HL-60/S4 (cell line): ENCODE measurements at regions not wholly inside any gene's neighbourhood (a gene's known extent, or its start where the extent isn't known, plus 50 kb on each side); places are given as distances from the start of the nearest gene placed in this dataset.

Experiments
- in situ Hi-C: fragments of 300-500 bp; cut with MboI; formaldehyde crosslinking; loops from 2 replicates; pipeline ENCODE4 v1.14.3; 2022; ENCODE audit warnings: low sequenced_read_pairs

DNA sequence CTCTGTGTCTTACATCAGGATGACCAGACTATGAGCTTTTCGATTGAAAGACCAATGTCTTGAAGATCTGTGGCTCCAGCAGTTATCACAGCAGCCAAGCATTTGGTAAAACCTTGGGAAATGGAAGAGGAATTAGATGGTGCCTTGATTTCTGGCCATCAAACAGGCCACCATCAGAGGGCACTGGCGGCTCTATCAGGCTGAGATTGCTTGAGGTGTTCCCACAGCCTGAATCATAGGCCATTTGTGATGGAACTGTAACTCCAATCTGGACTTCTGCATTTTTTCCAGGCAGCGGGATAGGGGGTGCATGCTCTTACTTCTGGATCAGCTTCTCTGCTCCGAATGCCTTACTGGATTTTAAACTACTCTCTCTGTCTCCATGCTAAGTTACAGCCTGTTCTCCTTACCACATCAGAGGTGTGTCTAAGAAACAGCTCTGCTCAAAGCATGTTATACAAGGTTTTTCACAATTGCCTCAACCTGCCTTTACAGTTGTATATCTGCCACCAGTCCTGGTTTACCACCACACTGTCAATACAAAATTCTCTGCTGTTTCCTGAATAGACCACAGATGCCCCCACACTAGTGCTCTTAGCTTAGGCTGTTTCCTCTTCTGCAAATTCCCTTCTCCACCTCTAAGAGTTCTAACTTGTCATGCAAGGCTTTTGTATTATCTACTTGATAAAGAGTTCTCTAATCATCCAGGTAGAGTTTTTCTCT is 180.9 kb downstream of the PTGER3 start:
- in situ Hi-C loops = no loop called here

DNA sequence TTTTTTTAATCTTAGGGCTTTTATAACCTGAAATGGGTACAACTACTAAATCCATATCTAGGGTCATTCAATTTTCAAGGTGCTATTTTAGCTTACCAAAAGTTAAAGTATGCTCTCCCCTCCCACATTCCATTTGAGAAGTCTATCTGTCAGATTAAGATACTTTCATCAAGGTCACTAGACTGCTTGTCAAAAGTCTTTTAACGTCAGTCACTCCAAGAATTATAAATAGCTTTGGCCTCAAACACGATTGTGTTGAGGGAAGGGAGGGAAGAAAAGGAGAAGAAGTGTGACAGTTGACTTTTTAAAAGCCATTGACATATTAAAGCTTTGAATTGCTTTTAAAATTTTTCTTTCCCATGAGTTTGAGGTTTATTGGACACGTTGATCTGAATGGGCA is 175.8 kb downstream of the PTGER3 start:
- in situ Hi-C loops = no loop called here

GRCh38 chr1:70874063-70874462 is 173.6 kb downstream of the PTGER3 start:
- in situ Hi-C loops = no loop called here

- in situ Hi-C loops = no loop called here
Measured at GRCh38 chr1:70874818-70875217, 172.8 kb downstream of the PTGER3 start.

GRCh38 chr1:70877343-70877742 is 170.3 kb downstream of the PTGER3 start:
- in situ Hi-C loops = no loop called here

- in situ Hi-C loops = no loop called here
Measured at GRCh38 chr1:70887936-70888335, 159.7 kb downstream of the PTGER3 start.

DNA sequence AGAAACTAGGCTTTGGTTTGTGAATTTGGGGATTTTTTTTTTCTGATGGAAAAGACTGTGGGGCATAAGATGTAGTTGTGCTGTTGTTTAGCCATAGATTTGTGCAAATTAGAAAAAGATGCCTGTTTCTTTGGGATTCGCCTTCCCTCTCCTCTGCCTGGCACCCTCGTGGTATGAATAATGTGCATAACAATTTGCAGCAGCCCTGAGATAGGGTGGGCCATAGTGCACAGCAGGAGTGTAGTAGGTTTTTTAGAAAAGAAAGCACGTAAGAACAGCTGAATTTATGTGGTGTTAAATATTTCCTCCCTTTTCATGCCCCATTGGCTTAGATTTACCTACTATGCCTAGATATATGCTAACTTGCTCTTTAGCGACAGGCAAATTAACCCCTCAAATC is 158.9 kb downstream of the PTGER3 start:
- in situ Hi-C loops = no loop called here

GRCh38 chr1:70890408-70890807 is 157.2 kb downstream of the PTGER3 start:
- in situ Hi-C loops = no loop called here

GRCh38 chr1:70891051-70891843 is 156.4 kb downstream of the PTGER3 start:
- in situ Hi-C loops = no loop called here

- in situ Hi-C loops = no loop called here
Measured at GRCh38 chr1:70892140-70892539, 155.5 kb downstream of the PTGER3 start.

DNA sequence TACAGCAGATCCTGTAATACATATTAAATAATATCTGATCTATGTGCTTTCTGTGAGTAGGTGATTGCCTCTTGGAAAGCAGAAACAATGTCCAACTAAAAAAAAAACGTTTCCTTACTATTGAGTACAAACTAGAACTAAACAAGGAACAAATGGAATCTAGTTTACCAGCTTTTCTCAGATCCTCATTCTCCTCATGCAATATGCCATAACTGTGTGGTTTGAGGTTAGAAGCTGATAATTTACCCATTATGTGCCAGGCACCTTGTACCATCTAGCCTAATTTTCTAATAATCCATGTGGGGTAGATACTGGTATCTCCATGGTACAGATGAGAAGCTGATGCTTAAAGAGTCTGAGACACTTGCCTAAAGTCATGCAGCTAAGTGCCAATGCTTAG is 154.7 kb downstream of the PTGER3 start:
- in situ Hi-C loops = no loop called here

DNA sequence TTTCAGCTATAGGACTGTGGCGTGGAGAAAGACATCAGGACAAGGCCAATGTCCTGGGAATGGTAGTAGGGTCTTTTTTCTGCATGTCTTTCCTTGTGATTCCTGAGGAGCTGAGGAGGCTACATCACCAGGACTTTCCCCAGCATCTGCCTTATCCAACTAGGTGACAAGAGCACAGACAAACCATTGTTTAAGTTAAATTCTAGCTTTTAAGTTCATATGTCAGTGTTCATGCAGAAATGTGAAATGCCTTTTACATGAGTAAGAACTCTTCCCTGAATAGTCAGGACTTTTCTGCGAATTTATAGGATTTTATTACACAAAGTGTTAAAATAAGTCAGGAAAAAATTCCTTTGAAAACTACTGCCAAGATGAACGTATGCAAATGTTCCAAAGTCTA is 154.2 kb downstream of the PTGER3 start:
- in situ Hi-C loops = no loop called here

DNA sequence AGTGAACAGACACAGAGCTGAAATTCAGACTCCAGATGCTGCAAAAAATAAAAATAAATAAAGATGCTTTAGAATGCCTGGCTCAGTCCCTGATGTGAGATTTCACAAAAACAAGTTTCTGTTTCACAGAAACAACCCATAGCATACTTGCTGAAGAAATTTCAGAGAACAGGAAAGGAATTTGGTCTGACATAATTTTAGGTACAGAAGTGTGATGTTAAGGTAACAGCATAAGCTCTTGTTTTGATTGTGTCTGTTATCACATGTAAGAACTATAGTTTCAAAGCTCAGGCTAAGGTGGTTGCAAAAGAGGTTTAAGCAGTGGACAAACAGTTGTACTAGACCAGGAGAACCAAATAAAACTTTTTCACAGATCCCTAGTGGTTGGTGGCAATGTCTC is 152.1 kb downstream of the PTGER3 start:
- in situ Hi-C loops = no loop called here

DNA sequence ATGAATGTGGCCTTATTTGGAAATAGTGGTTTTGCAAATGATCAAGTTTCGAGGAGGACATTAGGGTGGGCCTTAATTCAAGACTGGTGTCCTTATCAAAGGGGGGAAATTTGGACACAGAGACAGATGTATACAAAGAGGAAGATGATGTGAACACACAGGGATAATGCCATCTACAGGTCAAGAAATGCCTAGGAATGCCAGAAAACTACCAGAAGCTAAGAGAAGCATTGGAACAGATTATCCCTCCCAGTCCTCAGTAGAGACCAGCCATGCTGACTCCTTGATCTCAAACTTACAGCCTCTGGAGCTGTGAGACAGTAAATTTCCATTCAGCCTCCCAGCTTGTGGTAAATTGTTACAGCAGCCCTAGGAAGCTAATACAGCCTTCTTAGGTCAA is 151.4 kb downstream of the PTGER3 start:
- in situ Hi-C loops = no loop called here

- in situ Hi-C loops = no loop called here
Measured at GRCh38 chr1:70897273-70897672, 150.3 kb downstream of the PTGER3 start.

GRCh38 chr1:70899735-70900134 is 147.9 kb downstream of the PTGER3 start:
- in situ Hi-C loops = no loop called here

DNA sequence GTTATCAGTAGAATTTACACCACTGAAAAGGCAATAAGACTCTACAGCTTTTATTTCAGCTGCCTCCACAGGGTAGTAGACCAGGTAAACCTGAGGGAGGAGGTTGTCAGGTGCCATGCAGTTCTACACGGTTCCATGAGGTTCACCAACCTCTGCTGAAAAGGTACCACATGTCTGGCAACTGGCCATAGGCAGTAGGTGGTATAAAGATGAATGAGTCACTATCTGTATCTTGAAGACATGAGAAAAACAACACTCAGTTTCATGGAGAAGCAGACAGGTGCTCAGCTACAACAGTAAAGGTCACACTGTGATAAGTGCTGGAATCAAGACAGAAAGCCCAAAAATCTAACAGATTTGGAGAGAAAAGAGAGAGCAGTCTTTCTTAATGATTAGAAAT is 145.4 kb downstream of the PTGER3 start:
- in situ Hi-C loops = no loop called here

DNA sequence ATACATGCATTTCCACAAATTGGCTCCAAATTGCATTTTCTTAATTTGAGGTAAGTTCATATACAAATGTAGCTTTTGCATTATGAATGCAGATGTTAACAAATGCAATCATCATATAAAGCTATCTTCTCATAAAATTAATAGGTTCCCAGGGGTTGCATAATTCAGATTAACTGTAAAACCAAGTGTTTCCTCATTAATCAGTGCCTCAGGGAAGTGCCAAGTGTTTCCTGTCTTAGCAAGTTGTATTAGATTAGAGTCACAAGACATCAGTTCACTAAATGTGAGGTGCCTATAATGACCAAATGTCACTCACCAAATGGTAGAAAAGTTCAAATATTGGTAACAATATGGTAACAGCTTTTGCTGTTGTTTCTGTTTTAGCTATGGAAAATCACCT is 140.8 kb downstream of the PTGER3 start:
- in situ Hi-C loops = no loop called here

DNA sequence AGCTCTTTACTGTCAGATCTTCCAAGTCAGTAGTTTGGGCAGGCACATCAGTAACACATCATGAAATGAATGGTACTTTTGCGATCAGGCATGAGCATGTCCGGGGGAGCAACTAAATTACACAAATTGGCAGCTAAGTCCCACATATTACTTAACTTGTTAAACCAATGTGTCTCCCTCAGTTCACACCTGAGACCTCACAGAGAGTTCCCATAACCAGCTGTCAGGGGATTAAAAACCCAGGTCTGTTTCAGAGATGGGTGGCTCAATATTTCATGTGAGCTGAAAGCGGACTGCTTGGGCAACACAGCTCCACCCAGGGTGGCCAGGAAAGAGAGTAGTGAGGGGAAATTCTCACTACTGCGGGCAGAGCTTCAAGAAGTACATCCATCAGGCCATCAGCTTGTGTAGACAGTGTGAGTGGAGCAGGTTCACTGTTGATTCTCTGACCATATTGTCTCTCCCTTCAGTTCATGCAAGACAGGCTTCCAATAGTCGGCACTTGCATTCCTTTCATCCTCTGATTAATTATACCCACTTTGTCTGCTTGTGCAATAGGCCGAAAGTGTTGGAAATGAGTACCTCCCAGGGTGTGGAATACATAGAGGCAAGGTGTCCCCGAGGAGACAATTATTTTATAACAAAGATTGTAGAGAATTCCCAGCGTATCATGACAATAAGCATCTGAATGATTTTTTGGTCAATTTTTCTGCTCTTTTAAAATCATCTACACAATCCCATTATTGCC is 139.9 kb downstream of the PTGER3 start:
- in situ Hi-C loops = no loop called here

DNA sequence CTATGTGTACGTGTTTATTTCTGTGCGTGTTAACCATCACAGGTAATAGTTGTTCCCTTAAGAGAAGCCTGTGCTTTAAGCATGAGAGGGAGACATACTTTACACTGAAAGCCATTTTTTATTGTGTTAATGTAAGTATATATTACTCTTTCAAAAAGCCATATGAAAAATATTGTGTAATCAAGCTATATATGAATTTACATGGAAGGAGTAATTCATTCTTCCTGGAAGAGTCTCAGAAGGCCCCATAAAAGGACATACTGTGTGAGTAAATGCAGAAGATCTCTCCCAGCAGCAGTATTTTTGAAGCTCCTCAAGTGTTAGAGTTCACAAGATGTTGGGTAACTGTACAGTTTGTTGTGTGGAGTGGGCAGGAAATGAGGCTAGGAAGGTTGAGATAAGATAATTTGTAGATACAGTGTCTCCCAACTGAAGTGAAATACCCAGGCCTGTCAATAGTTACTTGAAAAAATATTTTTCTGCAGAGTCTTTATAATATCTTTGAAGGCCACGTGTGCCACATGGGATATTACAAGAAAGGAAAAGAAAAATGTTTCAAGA is 138.3 kb downstream of the PTGER3 start:
- in situ Hi-C loops = no loop called here

DNA sequence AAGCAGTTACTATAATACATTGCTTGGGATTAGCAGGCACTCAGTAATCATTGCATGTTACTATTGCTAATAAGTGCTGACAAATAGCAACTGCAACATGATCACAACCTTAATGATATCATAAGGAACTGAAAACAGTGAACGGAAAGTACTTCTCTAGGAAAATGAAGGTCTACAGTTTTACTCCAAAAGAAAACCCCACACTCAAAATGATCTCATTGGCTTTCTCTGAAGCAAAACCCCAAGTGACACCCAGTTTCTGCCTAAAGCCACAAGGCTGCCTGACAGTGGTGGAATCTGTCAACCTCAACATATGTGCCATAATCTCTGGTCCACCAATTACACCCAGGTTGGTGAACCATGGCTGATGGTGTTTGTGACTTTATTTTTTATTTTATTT is 137.6 kb downstream of the PTGER3 start:
- in situ Hi-C loops = no loop called here
